ENCODE measurements at regions not wholly inside any gene's neighbourhood (a gene's known extent, or its start where the extent isn't known, plus 50 kb on each side); places are given as distances from the start of the nearest gene placed in this dataset.

GRCh38 chr5:82489683-82490082, 211.5 kb upstream of the RPS23 start:
- no peaks in the 10 kb centered on the region for H3K27me3 Mint-ChIP-seq (ENCODE audit: low read depth)
- no peaks in the 10 kb centered on the region for H3K36me3 Mint-ChIP-seq (ENCODE audit: low read depth)
- H3K9me3 Mint-ChIP-seq (ENCODE audit: low read depth), result no peaks in the 10 kb centered on the region
- H3K4me1 Mint-ChIP-seq (ENCODE audit: low read depth), result no peaks in the 10 kb centered on the region
- DNase-seq (ENCODE audit: low spot score), result no peak
- H3K27ac Mint-ChIP-seq (ENCODE audit: unreplicated experiment), result no peak overlapping the region
- H3K4me3 Mint-ChIP-seq (ENCODE audit: unreplicated experiment), result no peak overlapping the region
- TF ChIP-seq CTCF (IDR thresholded peaks at IDR 0.05), result no peak

GRCh38 chr5:82487131-82487530, 209.0 kb upstream of the RPS23 start:
- DNase-seq (ENCODE audit: low spot score), result no peak
- Mint-ChIP-seq H3K4me3 (ENCODE audit: unreplicated experiment) (no peak overlapping the region), H3K27ac (ENCODE audit: unreplicated experiment) (no peak overlapping the region), H3K4me1 (ENCODE audit: low read depth) (no peaks in the 10 kb centered on the region), H3K36me3 (ENCODE audit: low read depth) (no peaks in the 10 kb centered on the region), H3K9me3 (ENCODE audit: low read depth) (no peaks in the 10 kb centered on the region), H3K27me3 (ENCODE audit: low read depth) (no peaks in the 10 kb centered on the region)
- no peak for TF ChIP-seq CTCF (IDR thresholded peaks at IDR 0.05)

GRCh38 chr5:82480331-82480730, 202.2 kb upstream of the RPS23 start:
- Mint-ChIP-seq H3K4me3 (ENCODE audit: unreplicated experiment) (no peak overlapping the region), H3K36me3 (ENCODE audit: low read depth) (no peaks in the 10 kb centered on the region), H3K4me1 (ENCODE audit: low read depth) (no peaks in the 10 kb centered on the region), H3K27ac (ENCODE audit: unreplicated experiment) (no peak overlapping the region), H3K27me3 (ENCODE audit: low read depth) (peaks cover 3% of the 10 kb centered on the region), H3K9me3 (ENCODE audit: low read depth) (no peaks in the 10 kb centered on the region)
- DNase-seq (ENCODE audit: low spot score), result no peak
- no peak for TF ChIP-seq CTCF (IDR thresholded peaks at IDR 0.05)

GRCh38 chr5:82476155-82476554, 198.0 kb upstream of the RPS23 start:
- Mint-ChIP-seq H3K4me1 (ENCODE audit: low read depth) (no peaks in the 10 kb centered on the region), H3K36me3 (ENCODE audit: low read depth) (no peaks in the 10 kb centered on the region), H3K27me3 (ENCODE audit: low read depth) (peaks cover 2% of the 10 kb centered on the region), H3K27ac (ENCODE audit: unreplicated experiment) (no peak overlapping the region), H3K4me3 (ENCODE audit: unreplicated experiment) (no peak overlapping the region), H3K9me3 (ENCODE audit: low read depth) (no peaks in the 10 kb centered on the region)
- no peak for DNase-seq (ENCODE audit: low spot score)
- TF ChIP-seq CTCF (IDR thresholded peaks at IDR 0.05), result no peak

- DNase-seq (ENCODE audit: low spot score), result no peak
- H3K36me3 Mint-ChIP-seq (ENCODE audit: low read depth), result no peaks in the 10 kb centered on the region
- no peak for TF ChIP-seq CTCF (IDR thresholded peaks at IDR 0.05)
- H3K4me3 Mint-ChIP-seq (ENCODE audit: unreplicated experiment), result no peak overlapping the region
- no peak overlapping the region for H3K27ac Mint-ChIP-seq (ENCODE audit: unreplicated experiment)
- H3K9me3 Mint-ChIP-seq (ENCODE audit: low read depth), result no peaks in the 10 kb centered on the region
- no peaks in the 10 kb centered on the region for H3K4me1 Mint-ChIP-seq (ENCODE audit: low read depth)
- H3K27me3 Mint-ChIP-seq (ENCODE audit: low read depth), result no peaks in the 10 kb centered on the region
Observed at GRCh38 chr5:82473262-82473661, 195.1 kb upstream of the RPS23 start.

Measured in chondrocyte (in vitro differentiated cells).